ENCODE measurements at regions not wholly inside any gene's neighbourhood (a gene's known extent, or its start where the extent isn't known, plus 50 kb on each side); places are given as distances from the start of the nearest gene placed in this dataset.

GRCh38 chr11:127073621-127074020 lies 73.1 kb upstream of the KIRREL3 start:
- Histone ChIP-seq H3K4me1 (ENCODE audit: control insufficient read depth, low read length) (peaks cover 6% of the 10 kb centered on the region; the same call in 1 of the 2 replicates), H3K79me2 (ENCODE audit: control insufficient read depth, low read length) (no peaks in the 10 kb centered on the region), H3K9me3 (ENCODE audit: control insufficient read depth, insufficient read depth, low read length) (no peaks in the 10 kb centered on the region), H3K27me3 (ENCODE audit: control insufficient read depth, low read length) (no peaks in the 10 kb centered on the region), H3K27ac (ENCODE audit: low read depth, low read length) (no peak overlapping the region), H4K20me1 (ENCODE audit: control insufficient read depth, insufficient read depth, low read depth, low read length) (no peaks in the 10 kb centered on the region), H3K4me2 (ENCODE audit: low read length) (no peak overlapping the region), H3K36me3 (ENCODE audit: control insufficient read depth, low read length) (no peaks in the 10 kb centered on the region), H3F3A (ENCODE audit: control insufficient read depth, insufficient read depth) (no peaks in the 10 kb centered on the region), H3K4me3 (ENCODE audit: low read length) (no peak overlapping the region), H3K9me2 (replicated peaks; ENCODE audit: control insufficient read depth, low read length) (no peaks in the 10 kb centered on the region)
- no peak for TF ChIP-seq CTCF (IDR thresholded peaks at IDR 0.05; ENCODE audit: low read depth, low read length, poor library complexity, severe bottlenecking)
- no peak for TF ChIP-seq EZH2phosphoT487 (IDR thresholded peaks at IDR 0.05; ENCODE audit: borderline replicate concordance, low read length)

GRCh38 chr11:127071606-127072005 lies 71.0 kb upstream of the KIRREL3 start:
- Histone ChIP-seq H3K9me3 (ENCODE audit: control insufficient read depth, insufficient read depth, low read length) (no peaks in the 10 kb centered on the region), H3K79me2 (ENCODE audit: control insufficient read depth, low read length) (no peaks in the 10 kb centered on the region), H3K27me3 (ENCODE audit: control insufficient read depth, low read length) (no peaks in the 10 kb centered on the region), H4K20me1 (ENCODE audit: control insufficient read depth, insufficient read depth, low read depth, low read length) (no peaks in the 10 kb centered on the region), H3K4me2 (ENCODE audit: low read length) (no peak overlapping the region), H3K4me3 (ENCODE audit: low read length) (no peak overlapping the region), H3K36me3 (ENCODE audit: control insufficient read depth, low read length) (no peaks in the 10 kb centered on the region), H3F3A (ENCODE audit: control insufficient read depth, insufficient read depth) (no peaks in the 10 kb centered on the region), H3K9me2 (replicated peaks; ENCODE audit: control insufficient read depth, low read length) (no peaks in the 10 kb centered on the region), H3K4me1 (ENCODE audit: control insufficient read depth, low read length) (peaks cover 6% of the 10 kb centered on the region; the same call in 1 of the 2 replicates), H3K27ac (ENCODE audit: low read depth, low read length) (no peak overlapping the region)
- TF ChIP-seq EZH2phosphoT487 (IDR thresholded peaks at IDR 0.05; ENCODE audit: borderline replicate concordance, low read length): no peak
- no peak for TF ChIP-seq CTCF (IDR thresholded peaks at IDR 0.05; ENCODE audit: low read depth, low read length, poor library complexity, severe bottlenecking)

GRCh38 chr11:127070808-127071207 lies 70.2 kb upstream of the KIRREL3 start:
- H3F3A ChIP-seq (ENCODE audit: control insufficient read depth, insufficient read depth): no peaks in the 10 kb centered on the region
- no peak overlapping the region for H3K4me2 ChIP-seq (ENCODE audit: low read length)
- TF ChIP-seq CTCF (IDR thresholded peaks at IDR 0.05; ENCODE audit: low read depth, low read length, poor library complexity, severe bottlenecking) (no peak), EZH2phosphoT487 (IDR thresholded peaks at IDR 0.05; ENCODE audit: borderline replicate concordance, low read length) (no peak)
- no peaks in the 10 kb centered on the region for H4K20me1 ChIP-seq (ENCODE audit: control insufficient read depth, insufficient read depth, low read depth, low read length)
- no peaks in the 10 kb centered on the region for H3K9me3 ChIP-seq (ENCODE audit: control insufficient read depth, insufficient read depth, low read length)
- peaks cover 6% of the 10 kb centered on the region; the same call in 1 of the 2 replicates for H3K4me1 ChIP-seq (ENCODE audit: control insufficient read depth, low read length)
- no peak overlapping the region for H3K27ac ChIP-seq (ENCODE audit: low read depth, low read length)
- no peaks in the 10 kb centered on the region for H3K9me2 ChIP-seq (replicated peaks; ENCODE audit: control insufficient read depth, low read length)
- H3K79me2 ChIP-seq (ENCODE audit: control insufficient read depth, low read length): no peaks in the 10 kb centered on the region
- no peaks in the 10 kb centered on the region for H3K36me3 ChIP-seq (ENCODE audit: control insufficient read depth, low read length)
- H3K4me3 ChIP-seq (ENCODE audit: low read length): no peak overlapping the region
- no peaks in the 10 kb centered on the region for H3K27me3 ChIP-seq (ENCODE audit: control insufficient read depth, low read length)

Data from DOHH2 (cell line).